Panc1 (cell line): ENCODE measurements at regions not wholly inside any gene's neighbourhood (a gene's known extent, or its start where the extent isn't known, plus 50 kb on each side); places are given as distances from the start of the nearest gene placed in this dataset.

Source experiments
- ATAC-seq: fragments of 200-7000 bp; cut with Tn5 transposase; 2 replicates; pipeline ENCODE4 v1.9.1; 2020; ENCODE audit warnings: mild to moderate bottlenecking, moderate library complexity
- BruUV-seq: library from RNA; stranded (reverse); fragments of 400-500 nt; replicated peaks from 2 replicates; lab custom pipeline; 2021; lab: Mats Ljungman, UMichigan
- CTCF ChIA-PET: fragments of 300-600 bp; sonication (Branson Sonifier 250); formaldehyde crosslinking; loops from one replicate; lab custom pipeline; 2022; ENCODE audit warnings: antibody characterized with exemption; lab: Charles Lee
- POLR2A ChIA-PET: fragments of 300-600 bp; sonication (Branson Sonifier 250); formaldehyde crosslinking; loops from one replicate; lab custom pipeline; 2022; ENCODE audit warnings: antibody characterized with exemption; lab: Charles Lee
- DNase-seq: peaks from one replicate; pipeline ENCODE4 v3.0.0-alpha.2; 2010; ENCODE audit warnings: low read depth, low spot score
- H3K27ac ChIP-seq: 2 replicates; pipeline ENCODE4 v1.5.1; 2011; ENCODE audit warnings: mild to moderate bottlenecking, low read length, inconsistent platforms
- H3K27me3 ChIP-seq: fragments of 200-500 bp; sonication (Bioruptor generic); 2 replicates; pipeline ENCODE4 v1.6.0; 2014; ENCODE audit warnings: low read length, inconsistent platforms; ENCODE audit not compliant: control insufficient read depth, insufficient read depth
- H3K36me3 ChIP-seq: fragments of 200-500 bp; sonication (Bioruptor generic); 2 replicates; pipeline ENCODE4 v1.5.1; 2014; ENCODE audit warnings: inconsistent platforms, mild to moderate bottlenecking, low read length, moderate library complexity; ENCODE audit not compliant: control insufficient read depth, insufficient read depth
- H3K4me1 ChIP-seq: 2 replicates; pipeline ENCODE4 v1.5.1; 2011; ENCODE audit warnings: inconsistent platforms, mild to moderate bottlenecking, low read length, moderate library complexity; ENCODE audit not compliant: control insufficient read depth, insufficient read depth
- H3K4me3 ChIP-seq, 2 experiments: 2 replicates each; pipeline ENCODE4 v1.5.1; 2011 to 2012; ENCODE audit warnings: low read depth in 2 of 2, low read length in 2 of 2, mild to moderate bottlenecking in 2 of 2, inconsistent platforms in 1 of 2, moderate library complexity in 1 of 2
- H3K9me3 ChIP-seq: fragments of 200-500 bp; sonication (Bioruptor generic); 2 replicates; pipeline ENCODE4 v1.5.1; 2014; ENCODE audit warnings: low read depth, mild to moderate bottlenecking, inconsistent platforms, low read length, moderate library complexity; ENCODE audit not compliant: control insufficient read depth, insufficient read depth
- POLR2AphosphoS5 ChIP-seq: IDR thresholded peaks from 2 replicates; pipeline ENCODE4 v1.6.1; 2012; ENCODE audit warnings: mild to moderate bottlenecking, low read depth, low read length, moderate library complexity
- SIN3A ChIP-seq: IDR thresholded peaks from 2 replicates; pipeline ENCODE4 v1.6.1; 2012; ENCODE audit warnings: low read depth, mild to moderate bottlenecking, low read length, moderate library complexity, borderline replicate concordance; ENCODE audit not compliant: insufficient read depth
- TCF7L2 ChIP-seq: IDR thresholded peaks from 2 replicates; pipeline ENCODE4 v1.6.1; 2011; ENCODE audit warnings: mild to moderate bottlenecking, low read depth, low read length, inconsistent platforms
- in situ Hi-C: cut with HindIII; loops from 2 replicates; pipeline ENCODE4 v1.10.0; 2016; ENCODE audit warnings: low sequenced_read_pairs, low pct_unique_long_range_greater_than_20kb
- intact Hi-C: fragments of 100-400 bp; cut with micrococcal nuclease; formaldehyde crosslinking; loops from one replicate; pipeline ENCODE4 v1.10.0; 2022; ENCODE audit not compliant: unreplicated experiment
- TF ChIP-seq, protein P1 (sequence below): fragments of 450-650 bp; IDR thresholded peaks from 2 replicates; pipeline ENCODE4 v1.5.1; 2017; ENCODE audit warnings: mild to moderate bottlenecking
- TF ChIP-seq, protein P2 (sequence below), 2 experiments: IDR thresholded peaks; 2 replicates each; pipeline ENCODE4 v1.6.1; 2011 to 2012; ENCODE audit warnings: low read depth in 2 of 2, control low read depth in 1 of 2, low read length in 1 of 2, mild to moderate bottlenecking in 1 of 2, moderate library complexity in 1 of 2; ENCODE audit not compliant: insufficient read depth in 1 of 2

- Histone ChIP-seq H3K27me3 (peaks cover 2% of the 10 kb centered on the region; the same call in 1 of the 2 replicates), H3K36me3 (no peaks in the 10 kb centered on the region), H3K4me3 (no peak overlapping the region), H3K27ac (no peak overlapping the region), H3K4me1 (0 out of 2 replicates have a peak, but pooled peaks cover 2% of the 10 kb centered on the region), H3K9me3 (no peaks in the 10 kb centered on the region)
- POLR2A ChIA-PET = no interaction called here
- in situ Hi-C loops (no loop called here), intact Hi-C loops (loop anchor here (1.0 to 10.0 kb wide), 3 partner anchors 232 to 470 kb away; partner anchors contain the start of gene TNRC6C)
- TF ChIP-seq TCF7L2 (no peak), SIN3A (no peak), POLR2AphosphoS5 (no peak)
- TF ChIP-seq, protein P1, sequence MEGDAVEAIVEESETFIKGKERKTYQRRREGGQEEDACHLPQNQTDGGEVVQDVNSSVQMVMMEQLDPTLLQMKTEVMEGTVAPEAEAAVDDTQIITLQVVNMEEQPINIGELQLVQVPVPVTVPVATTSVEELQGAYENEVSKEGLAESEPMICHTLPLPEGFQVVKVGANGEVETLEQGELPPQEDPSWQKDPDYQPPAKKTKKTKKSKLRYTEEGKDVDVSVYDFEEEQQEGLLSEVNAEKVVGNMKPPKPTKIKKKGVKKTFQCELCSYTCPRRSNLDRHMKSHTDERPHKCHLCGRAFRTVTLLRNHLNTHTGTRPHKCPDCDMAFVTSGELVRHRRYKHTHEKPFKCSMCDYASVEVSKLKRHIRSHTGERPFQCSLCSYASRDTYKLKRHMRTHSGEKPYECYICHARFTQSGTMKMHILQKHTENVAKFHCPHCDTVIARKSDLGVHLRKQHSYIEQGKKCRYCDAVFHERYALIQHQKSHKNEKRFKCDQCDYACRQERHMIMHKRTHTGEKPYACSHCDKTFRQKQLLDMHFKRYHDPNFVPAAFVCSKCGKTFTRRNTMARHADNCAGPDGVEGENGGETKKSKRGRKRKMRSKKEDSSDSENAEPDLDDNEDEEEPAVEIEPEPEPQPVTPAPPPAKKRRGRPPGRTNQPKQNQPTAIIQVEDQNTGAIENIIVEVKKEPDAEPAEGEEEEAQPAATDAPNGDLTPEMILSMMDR = peak; percentile 98
- TF ChIP-seq, protein P2, sequence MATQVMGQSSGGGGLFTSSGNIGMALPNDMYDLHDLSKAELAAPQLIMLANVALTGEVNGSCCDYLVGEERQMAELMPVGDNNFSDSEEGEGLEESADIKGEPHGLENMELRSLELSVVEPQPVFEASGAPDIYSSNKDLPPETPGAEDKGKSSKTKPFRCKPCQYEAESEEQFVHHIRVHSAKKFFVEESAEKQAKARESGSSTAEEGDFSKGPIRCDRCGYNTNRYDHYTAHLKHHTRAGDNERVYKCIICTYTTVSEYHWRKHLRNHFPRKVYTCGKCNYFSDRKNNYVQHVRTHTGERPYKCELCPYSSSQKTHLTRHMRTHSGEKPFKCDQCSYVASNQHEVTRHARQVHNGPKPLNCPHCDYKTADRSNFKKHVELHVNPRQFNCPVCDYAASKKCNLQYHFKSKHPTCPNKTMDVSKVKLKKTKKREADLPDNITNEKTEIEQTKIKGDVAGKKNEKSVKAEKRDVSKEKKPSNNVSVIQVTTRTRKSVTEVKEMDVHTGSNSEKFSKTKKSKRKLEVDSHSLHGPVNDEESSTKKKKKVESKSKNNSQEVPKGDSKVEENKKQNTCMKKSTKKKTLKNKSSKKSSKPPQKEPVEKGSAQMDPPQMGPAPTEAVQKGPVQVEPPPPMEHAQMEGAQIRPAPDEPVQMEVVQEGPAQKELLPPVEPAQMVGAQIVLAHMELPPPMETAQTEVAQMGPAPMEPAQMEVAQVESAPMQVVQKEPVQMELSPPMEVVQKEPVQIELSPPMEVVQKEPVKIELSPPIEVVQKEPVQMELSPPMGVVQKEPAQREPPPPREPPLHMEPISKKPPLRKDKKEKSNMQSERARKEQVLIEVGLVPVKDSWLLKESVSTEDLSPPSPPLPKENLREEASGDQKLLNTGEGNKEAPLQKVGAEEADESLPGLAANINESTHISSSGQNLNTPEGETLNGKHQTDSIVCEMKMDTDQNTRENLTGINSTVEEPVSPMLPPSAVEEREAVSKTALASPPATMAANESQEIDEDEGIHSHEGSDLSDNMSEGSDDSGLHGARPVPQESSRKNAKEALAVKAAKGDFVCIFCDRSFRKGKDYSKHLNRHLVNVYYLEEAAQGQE (IDR thresholded peaks at IDR 0.05; ENCODE audit: insufficient read depth in 1 of 2, low read depth in 2 of 2, low read length in 1 of 2) = no peak
- no TSS peak for BruUV-seq
- DNase-seq (peak; percentile 48), ATAC-seq (peak; percentile 96)
- CTCF ChIA-PET = interaction anchor here (0.5 to 2.2 kb wide), 8 partner anchors 13 to 476 kb away, joined by 3 to 12 read pairs (median 6); no protein-coding TSS in a partner anchor
These were observed 402.1 kb downstream of the SEC14L1 start for GRCh38 chr17:77542551-77543490.

- in situ Hi-C loops = no loop called here
- H3K27me3 ChIP-seq = no peaks in the 10 kb centered on the region; the same call in 1 of the 2 replicates
- no peak for DNase-seq
- no peak for ATAC-seq
- H3K36me3 ChIP-seq = no peaks in the 10 kb centered on the region
- H3K4me1 ChIP-seq = 0 out of 2 replicates have a peak, but pooled peaks cover 2% of the 10 kb centered on the region
- intact Hi-C loops = loop anchor here (5.0 to 10.0 kb wide), 2 partner anchors 231 to 414 kb away; partner anchors contain the start of gene TNRC6C
- no peak overlapping the region for H3K4me3 ChIP-seq
- no peak overlapping the region for H3K27ac ChIP-seq
- TF ChIP-seq SIN3A = no peak
- TF ChIP-seq, protein P1 = no peak
- no peak for TF ChIP-seq TCF7L2
- no peak for TF ChIP-seq POLR2AphosphoS5
- TF ChIP-seq, protein P2 (IDR thresholded peaks at IDR 0.05; ENCODE audit: insufficient read depth in 1 of 2, low read depth in 2 of 2, low read length in 1 of 2) = no peak
- no TSS peak for BruUV-seq
- no peaks in the 10 kb centered on the region for H3K9me3 ChIP-seq
- ChIA-PET CTCF (interaction anchor here (0.6 to 2.2 kb wide), 3 partner anchors 9 to 475 kb away, joined by 3 to 12 read pairs (median 6); no protein-coding TSS in a partner anchor), POLR2A (no interaction called here)
These were observed 403.0 kb downstream of the SEC14L1 start for GRCh38 chr17:77543801-77544200.
